ENCODE measurements at regions not wholly inside any gene's neighbourhood (a gene's known extent, or its start where the extent isn't known, plus 50 kb on each side); places are given as distances from the start of the nearest gene placed in this dataset.

DNA sequence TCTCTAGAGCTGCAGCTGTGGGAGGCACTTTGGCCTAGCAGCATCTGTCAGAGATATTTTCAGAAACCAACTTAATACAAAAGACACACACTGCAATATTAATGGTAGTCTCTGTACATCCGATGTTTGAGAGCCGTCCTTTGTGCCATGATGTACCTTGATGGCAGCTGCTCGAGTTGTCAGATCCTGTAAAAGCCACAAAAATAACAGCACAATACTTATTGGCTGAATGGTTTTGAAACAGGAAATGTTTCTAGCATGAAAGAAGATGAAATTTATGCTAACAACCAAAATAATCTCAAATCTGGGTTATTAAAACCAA lies 445.5 kb upstream of the TBL1XR1 start:
- TF ChIP-seq, protein P1, sequence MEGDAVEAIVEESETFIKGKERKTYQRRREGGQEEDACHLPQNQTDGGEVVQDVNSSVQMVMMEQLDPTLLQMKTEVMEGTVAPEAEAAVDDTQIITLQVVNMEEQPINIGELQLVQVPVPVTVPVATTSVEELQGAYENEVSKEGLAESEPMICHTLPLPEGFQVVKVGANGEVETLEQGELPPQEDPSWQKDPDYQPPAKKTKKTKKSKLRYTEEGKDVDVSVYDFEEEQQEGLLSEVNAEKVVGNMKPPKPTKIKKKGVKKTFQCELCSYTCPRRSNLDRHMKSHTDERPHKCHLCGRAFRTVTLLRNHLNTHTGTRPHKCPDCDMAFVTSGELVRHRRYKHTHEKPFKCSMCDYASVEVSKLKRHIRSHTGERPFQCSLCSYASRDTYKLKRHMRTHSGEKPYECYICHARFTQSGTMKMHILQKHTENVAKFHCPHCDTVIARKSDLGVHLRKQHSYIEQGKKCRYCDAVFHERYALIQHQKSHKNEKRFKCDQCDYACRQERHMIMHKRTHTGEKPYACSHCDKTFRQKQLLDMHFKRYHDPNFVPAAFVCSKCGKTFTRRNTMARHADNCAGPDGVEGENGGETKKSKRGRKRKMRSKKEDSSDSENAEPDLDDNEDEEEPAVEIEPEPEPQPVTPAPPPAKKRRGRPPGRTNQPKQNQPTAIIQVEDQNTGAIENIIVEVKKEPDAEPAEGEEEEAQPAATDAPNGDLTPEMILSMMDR (IDR thresholded peaks at IDR 0.05; ENCODE audit: poor library complexity, severe bottlenecking): no peak
- TF ChIP-seq EP300 (conservative IDR thresholded peaks at IDR 0.05; ENCODE audit: poor library complexity, severe bottlenecking) (no peak), RAD21 (conservative IDR thresholded peaks at IDR 0.05) (no peak), MXI1 (conservative IDR thresholded peaks at IDR 0.05; ENCODE audit: poor library complexity, severe bottlenecking) (no peak), EZH2 (IDR thresholded peaks at IDR 0.05; ENCODE audit: borderline replicate concordance, insufficient read depth, low read length, poor library complexity, severe bottlenecking) (no peak), POLR2AphosphoS5 (IDR thresholded peaks at IDR 0.05) (no peak), TAF1 (IDR thresholded peaks at IDR 0.05; ENCODE audit: low read depth) (no peak), SMC3 (conservative IDR thresholded peaks at IDR 0.05; ENCODE audit: poor library complexity) (no peak)
- TF ChIP-seq, protein P2, sequence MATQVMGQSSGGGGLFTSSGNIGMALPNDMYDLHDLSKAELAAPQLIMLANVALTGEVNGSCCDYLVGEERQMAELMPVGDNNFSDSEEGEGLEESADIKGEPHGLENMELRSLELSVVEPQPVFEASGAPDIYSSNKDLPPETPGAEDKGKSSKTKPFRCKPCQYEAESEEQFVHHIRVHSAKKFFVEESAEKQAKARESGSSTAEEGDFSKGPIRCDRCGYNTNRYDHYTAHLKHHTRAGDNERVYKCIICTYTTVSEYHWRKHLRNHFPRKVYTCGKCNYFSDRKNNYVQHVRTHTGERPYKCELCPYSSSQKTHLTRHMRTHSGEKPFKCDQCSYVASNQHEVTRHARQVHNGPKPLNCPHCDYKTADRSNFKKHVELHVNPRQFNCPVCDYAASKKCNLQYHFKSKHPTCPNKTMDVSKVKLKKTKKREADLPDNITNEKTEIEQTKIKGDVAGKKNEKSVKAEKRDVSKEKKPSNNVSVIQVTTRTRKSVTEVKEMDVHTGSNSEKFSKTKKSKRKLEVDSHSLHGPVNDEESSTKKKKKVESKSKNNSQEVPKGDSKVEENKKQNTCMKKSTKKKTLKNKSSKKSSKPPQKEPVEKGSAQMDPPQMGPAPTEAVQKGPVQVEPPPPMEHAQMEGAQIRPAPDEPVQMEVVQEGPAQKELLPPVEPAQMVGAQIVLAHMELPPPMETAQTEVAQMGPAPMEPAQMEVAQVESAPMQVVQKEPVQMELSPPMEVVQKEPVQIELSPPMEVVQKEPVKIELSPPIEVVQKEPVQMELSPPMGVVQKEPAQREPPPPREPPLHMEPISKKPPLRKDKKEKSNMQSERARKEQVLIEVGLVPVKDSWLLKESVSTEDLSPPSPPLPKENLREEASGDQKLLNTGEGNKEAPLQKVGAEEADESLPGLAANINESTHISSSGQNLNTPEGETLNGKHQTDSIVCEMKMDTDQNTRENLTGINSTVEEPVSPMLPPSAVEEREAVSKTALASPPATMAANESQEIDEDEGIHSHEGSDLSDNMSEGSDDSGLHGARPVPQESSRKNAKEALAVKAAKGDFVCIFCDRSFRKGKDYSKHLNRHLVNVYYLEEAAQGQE (IDR thresholded peaks at IDR 0.05; ENCODE audit: borderline replicate concordance): no peak

Data from neural cell (in vitro differentiated cells).